Effector memory CD4-positive, alpha-beta T cell (primary cell): ENCODE measurements at regions not wholly inside any gene's neighbourhood (a gene's known extent, or its start where the extent isn't known, plus 50 kb on each side); places are given as distances from the start of the nearest gene placed in this dataset.
"Not testable (repeated sequence)": the region's sequence is repeated elsewhere in the genome, so short reads cannot be mapped to it uniquely, and the experiment has no call there.

Experiments used
- DNase-seq, 3 donors: peaks; one replicate each; pipeline ENCODE4 v3.0.0-alpha.2; 2020
- H3K27ac ChIP-seq: 2 replicates; pipeline ENCODE4 v1.7.0; 2013; ENCODE audit warnings: mild to moderate bottlenecking, low read length, moderate library complexity; ENCODE audit not compliant: insufficient read depth, poor library complexity, severe bottlenecking
- H3K27me3 ChIP-seq: replicated peaks from 2 replicates; pipeline ENCODE4 v1.7.0; 2013; ENCODE audit warnings: mild to moderate bottlenecking, low read length; ENCODE audit not compliant: insufficient read depth, control insufficient read depth, poor library complexity, severe bottlenecking
- H3K36me3 ChIP-seq: 2 replicates; pipeline ENCODE4 v1.7.0; 2013; ENCODE audit warnings: mild to moderate bottlenecking, low read length, moderate library complexity; ENCODE audit not compliant: control insufficient read depth, insufficient read depth
- H3K4me1 ChIP-seq: 2 replicates; pipeline ENCODE4 v1.7.0; 2013; ENCODE audit warnings: low read length, mild to moderate bottlenecking; ENCODE audit not compliant: control insufficient read depth, insufficient read depth, poor library complexity, severe bottlenecking
- H3K4me3 ChIP-seq: 2 replicates; pipeline ENCODE4 v1.7.0; 2013; ENCODE audit warnings: low read length, low read depth, mild to moderate bottlenecking; ENCODE audit not compliant: insufficient read depth, poor library complexity, severe bottlenecking
- H3K9me3 ChIP-seq: 2 replicates; pipeline ENCODE4 v1.7.0; 2013; ENCODE audit warnings: mild to moderate bottlenecking, low read length, moderate library complexity; ENCODE audit not compliant: control insufficient read depth

DNA sequence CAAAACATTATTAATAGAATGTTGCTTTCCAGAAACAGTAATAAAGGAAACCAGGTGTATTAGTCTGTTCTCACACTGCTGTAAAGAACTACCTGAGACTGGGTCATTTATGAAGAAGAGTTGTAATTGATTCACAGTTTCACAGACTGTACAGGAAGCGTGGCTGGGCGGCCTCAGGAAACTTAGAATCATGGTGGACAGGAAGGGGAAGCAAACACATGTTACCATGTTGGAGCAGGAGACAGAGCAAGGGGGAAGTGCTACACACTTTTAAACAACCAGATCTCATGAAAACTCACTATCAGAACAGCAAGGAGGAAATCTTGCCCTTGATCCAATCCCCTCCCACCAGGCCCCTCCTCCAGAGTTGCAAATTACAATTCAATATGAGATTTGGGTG is 815.8 kb downstream of the TRIML1 start:
- Histone ChIP-seq H3K36me3 (no peaks in the 10 kb centered on the region), H3K4me3 (no peak overlapping the region), H3K9me3 (no peaks in the 10 kb centered on the region), H3K4me1 (no peaks in the 10 kb centered on the region), H3K27ac (no peak overlapping the region), H3K27me3 (no peaks in the 10 kb centered on the region)
- DNase-seq, result no peak

DNA sequence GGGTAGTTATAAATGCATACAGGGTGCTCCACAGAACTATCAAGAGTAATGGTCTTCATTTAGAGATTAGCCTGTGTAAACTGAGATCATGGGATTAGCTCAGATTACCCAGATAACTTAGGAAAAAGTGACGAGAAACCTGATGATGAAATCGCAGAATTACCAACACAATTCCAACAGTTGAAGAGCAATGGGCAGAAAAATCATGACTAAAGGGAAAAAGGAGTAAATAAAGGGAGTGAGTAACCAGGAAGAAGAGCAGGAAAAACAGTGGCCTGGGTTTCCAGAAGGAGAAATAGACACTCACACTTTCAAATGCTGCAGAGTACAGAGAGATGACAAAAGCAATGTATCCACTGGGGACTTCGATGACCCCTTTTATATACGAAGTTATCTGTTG is 817.3 kb downstream of the TRIML1 start:
- Histone ChIP-seq H3K9me3 (no peaks in the 10 kb centered on the region), H3K4me1 (no peaks in the 10 kb centered on the region), H3K36me3 (no peaks in the 10 kb centered on the region), H3K27me3 (no peaks in the 10 kb centered on the region), H3K4me3 (no peak overlapping the region), H3K27ac (no peak overlapping the region)
- no peak for DNase-seq

DNA sequence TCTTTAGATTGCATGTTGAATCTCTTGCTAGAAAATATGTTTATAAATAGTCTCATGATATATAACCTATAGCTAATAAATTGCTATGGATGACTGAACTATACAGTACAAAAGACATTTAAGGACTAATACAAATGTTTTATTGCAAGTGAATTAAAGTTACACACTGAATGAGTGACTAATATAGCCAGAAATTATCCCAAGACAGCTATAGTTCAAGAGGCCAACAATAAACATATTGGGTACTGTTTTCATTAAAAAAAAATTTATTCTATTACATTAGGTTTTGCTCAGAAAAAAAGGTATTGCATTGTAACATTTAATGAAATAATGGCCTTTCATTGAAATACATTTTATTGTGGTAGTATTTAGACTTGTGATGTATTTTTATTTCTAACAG is 819.1 kb downstream of the TRIML1 start:
- no peak overlapping the region for H3K4me3 ChIP-seq
- H3K36me3 ChIP-seq, result no peaks in the 10 kb centered on the region
- H3K27me3 ChIP-seq, result no peaks in the 10 kb centered on the region
- no peaks in the 10 kb centered on the region for H3K9me3 ChIP-seq
- H3K27ac ChIP-seq, result no peak overlapping the region
- no peaks in the 10 kb centered on the region for H3K4me1 ChIP-seq
- DNase-seq, result no peak

DNA sequence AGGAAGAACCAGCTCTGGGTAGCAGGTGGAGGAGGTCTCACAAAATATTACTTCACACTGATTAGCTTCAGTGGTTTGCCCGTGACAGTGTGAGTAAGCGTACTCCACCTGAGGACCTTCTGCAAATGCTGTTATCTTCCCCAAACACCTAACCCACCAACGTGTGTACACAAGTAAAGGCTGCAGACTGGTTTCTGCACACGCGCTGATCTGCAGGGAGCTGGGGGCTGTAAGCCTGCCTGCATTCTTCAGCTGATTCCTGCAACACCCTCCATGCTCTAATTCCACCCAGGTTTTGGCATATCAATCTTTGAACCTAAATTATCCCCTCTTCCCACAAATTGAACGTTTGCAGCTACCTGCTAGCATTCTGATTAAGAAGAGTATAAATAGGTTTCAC is 820.2 kb downstream of the TRIML1 start:
- Histone ChIP-seq H3K27me3 (no peaks in the 10 kb centered on the region), H3K9me3 (no peaks in the 10 kb centered on the region), H3K4me1 (no peaks in the 10 kb centered on the region), H3K27ac (no peak overlapping the region), H3K36me3 (no peaks in the 10 kb centered on the region), H3K4me3 (no peak overlapping the region)
- no peak for DNase-seq

DNA sequence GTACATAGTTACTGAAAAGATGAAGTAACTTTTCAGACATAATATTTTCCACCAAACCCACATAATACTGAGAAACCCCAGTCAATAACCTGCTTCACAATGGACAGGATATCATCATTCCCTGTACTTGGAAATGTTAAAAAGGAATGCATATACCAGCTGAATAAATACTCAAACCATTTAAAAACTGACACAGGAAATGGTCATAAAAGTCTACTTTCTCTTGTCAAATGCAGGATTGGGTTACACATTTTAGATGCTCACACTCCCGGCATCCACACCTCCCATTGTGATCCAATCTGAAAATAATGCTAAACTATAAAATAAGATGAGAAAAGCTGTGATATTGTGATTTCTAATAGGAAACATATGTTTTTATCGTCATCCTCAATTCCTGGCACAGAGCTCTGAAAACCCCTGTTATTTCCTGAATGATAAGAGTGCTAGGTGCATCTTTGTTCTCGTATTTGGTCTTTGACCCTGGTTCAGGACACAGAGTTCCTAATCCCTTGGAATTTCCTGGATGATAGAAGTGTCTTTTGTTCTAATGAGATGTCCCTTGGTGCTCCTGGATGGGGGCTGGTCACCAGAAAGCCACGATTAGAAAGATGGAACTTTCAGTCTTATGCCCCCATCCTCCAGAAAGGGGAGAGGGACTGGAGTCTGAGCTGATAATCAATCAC is 821.3 kb downstream of the TRIML1 start:
- no peaks in the 10 kb centered on the region for H3K27me3 ChIP-seq
- H3K27ac ChIP-seq, result no peak overlapping the region
- DNase-seq, result no peak
- no peaks in the 10 kb centered on the region for H3K9me3 ChIP-seq
- H3K36me3 ChIP-seq, result no peaks in the 10 kb centered on the region
- H3K4me1 ChIP-seq, result no peaks in the 10 kb centered on the region
- no peak overlapping the region for H3K4me3 ChIP-seq

DNA sequence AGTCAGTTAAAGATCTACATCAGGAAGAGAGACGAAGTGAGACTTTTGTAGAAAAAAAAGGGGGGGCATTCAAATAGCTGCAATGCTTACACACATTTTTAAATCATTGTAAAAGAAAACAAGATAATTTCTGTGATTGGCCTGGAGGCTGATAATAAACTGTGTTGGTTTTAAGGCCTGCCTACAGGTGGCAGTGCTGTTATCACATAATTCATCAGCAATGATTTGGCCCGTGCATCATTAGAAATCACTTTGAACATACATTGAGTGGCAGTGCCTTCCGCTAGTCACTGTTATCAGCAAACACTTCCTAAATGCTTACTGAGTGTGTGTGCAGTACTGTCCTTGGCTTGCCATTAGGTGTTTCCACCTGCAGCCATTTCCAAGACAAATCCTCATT is 831.9 kb downstream of the TRIML1 start:
- Histone ChIP-seq H3K36me3 (no peaks in the 10 kb centered on the region), H3K4me1 (no peaks in the 10 kb centered on the region), H3K4me3 (no peak overlapping the region), H3K27ac (no peak overlapping the region), H3K9me3 (no peaks in the 10 kb centered on the region), H3K27me3 (no peaks in the 10 kb centered on the region)
- DNase-seq, result no peak

DNA sequence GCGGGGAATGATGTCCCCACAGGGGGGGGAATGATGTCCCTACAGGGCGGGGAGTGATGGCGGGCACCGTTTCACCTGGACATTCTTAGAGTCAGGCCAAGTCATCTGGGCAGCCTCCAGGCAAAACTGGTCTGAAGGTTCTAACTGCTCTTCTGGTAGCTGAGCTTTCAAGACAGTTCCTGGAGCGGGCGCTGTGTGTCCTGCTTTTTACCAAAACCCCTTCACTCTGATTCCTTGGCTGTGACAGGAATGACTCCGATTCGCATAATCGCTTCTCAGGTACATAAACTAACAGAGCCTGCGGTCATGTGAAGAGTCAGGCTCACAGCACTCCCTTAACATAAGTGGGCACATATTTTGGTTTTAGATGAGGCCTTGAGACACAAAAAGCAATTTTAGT is 836.0 kb downstream of the TRIML1 start:
- H3K4me1 ChIP-seq, result no peaks in the 10 kb centered on the region
- H3K4me3 ChIP-seq, result no peak overlapping the region
- no peak overlapping the region for H3K27ac ChIP-seq
- H3K36me3 ChIP-seq, result no peaks in the 10 kb centered on the region
- no peak for DNase-seq
- H3K27me3 ChIP-seq, result no peaks in the 10 kb centered on the region
- no peaks in the 10 kb centered on the region for H3K9me3 ChIP-seq

DNA sequence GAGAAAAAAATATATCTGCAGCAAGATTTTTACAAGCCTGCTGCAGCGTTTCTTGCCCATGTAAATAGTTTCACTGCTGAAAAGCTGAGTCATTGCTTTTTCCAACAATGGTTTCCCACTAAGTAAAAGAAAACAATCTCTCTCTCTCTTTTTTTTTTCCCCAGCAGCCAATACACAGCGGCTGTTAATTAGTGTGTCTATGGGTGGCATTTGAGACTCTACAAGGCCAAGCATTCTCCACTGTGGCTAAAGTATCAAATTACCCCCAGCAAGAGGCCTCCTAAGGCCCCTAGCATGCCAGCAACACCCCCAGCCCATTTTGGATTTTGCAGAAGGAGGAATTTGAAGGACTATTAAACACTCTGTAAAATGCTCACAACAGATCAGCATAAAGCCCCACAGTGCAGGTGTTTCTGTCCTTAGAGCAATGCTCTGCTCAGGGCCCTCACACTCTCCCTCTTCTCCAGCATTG is 837.4 kb downstream of the TRIML1 start:
- no peaks in the 10 kb centered on the region for H3K27me3 ChIP-seq
- no peaks in the 10 kb centered on the region for H3K36me3 ChIP-seq
- no peak overlapping the region for H3K27ac ChIP-seq
- no peak for DNase-seq
- H3K4me3 ChIP-seq, result no peak overlapping the region
- no peaks in the 10 kb centered on the region for H3K4me1 ChIP-seq
- no peaks in the 10 kb centered on the region for H3K9me3 ChIP-seq

DNA sequence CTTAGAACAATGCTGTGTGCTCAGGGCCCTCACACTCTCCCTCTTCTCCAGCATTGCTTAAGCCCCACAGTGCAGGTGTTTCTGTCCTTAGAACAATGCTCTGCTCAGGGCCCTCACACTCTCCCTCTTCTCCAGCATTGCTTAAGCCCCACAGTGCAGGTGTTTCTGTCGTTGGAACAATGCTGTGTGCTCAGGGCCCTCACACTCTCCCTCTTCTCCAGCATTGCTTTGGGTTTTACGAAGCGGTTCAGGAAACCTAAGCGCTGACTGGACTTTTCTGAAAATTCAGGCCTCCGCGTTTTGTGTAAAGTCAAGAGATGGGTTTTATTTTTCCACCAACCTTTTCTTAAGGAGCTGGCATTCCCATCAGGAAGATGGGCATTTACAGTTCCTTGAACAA is 838.0 kb downstream of the TRIML1 start:
- H3K4me1 ChIP-seq, H3K9me3 ChIP-seq, H3K36me3 ChIP-seq, DNase-seq, H3K27ac ChIP-seq, H3K27me3 ChIP-seq, H3K4me3 ChIP-seq: not testable (repeated sequence)

DNA sequence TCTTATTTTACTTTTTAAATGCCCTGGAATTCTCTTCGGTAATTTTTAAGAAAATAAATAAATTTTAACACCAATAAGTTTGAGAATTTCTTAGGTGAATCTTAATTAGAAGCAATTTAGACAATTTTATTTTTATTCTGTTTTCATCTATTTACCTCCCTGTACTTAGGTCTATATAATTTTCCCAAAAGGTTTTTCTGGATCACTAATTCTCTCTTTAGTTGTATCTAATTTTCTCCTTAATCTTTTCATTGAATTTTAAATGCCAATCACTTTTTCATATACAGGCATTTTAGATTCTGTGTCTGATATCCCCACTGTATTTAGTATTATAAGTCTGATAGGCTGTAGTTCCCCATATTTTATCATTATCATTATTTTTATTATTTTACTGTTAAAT is 845.3 kb downstream of the TRIML1 start:
- no peak for DNase-seq
- no peaks in the 10 kb centered on the region for H3K4me1 ChIP-seq
- no peak overlapping the region for H3K4me3 ChIP-seq
- no peaks in the 10 kb centered on the region for H3K36me3 ChIP-seq
- H3K27ac ChIP-seq, result no peak overlapping the region
- H3K9me3 ChIP-seq, result no peaks in the 10 kb centered on the region
- H3K27me3 ChIP-seq, result no peaks in the 10 kb centered on the region
